ENCODE measurements at regions not wholly inside any gene's neighbourhood (a gene's known extent, or its start where the extent isn't known, plus 50 kb on each side); places are given as distances from the start of the nearest gene placed in this dataset.

DNA sequence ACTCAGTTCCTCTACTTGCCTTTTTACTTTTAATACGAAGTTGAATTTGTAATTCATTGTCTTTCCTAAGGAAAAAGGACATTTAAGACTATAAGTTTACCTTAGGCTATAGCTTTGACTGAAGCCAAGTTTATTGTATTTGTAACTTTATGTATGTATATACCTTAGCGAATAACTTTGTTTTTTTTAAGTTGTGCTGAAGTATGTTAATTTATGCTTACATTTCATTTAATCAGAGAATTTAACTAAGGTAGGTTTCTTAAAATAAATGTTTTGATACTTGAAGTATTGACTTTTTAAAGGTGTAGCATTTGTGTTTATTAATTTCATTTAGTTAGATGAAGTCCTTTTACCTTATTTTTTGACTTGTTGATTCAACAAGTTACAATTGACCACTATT lies 55.2 kb upstream of the TPTE start:
- H3K4me1 Mint-ChIP-seq (ENCODE audit: low read depth): no peaks in the 10 kb centered on the region
- no peak overlapping the region for H3K4me3 Mint-ChIP-seq (ENCODE audit: low read depth)
- DNase-seq (ENCODE audit: low spot score): no peak
- H3K27me3 Mint-ChIP-seq (ENCODE audit: low read depth): no peaks in the 10 kb centered on the region
- intact Hi-C loops (cut with micrococcal nuclease): no loop called here
- H3K27ac Mint-ChIP-seq: no peak overlapping the region
- no peaks in the 10 kb centered on the region for H3K9me3 Mint-ChIP-seq
- H3K36me3 Mint-ChIP-seq (ENCODE audit: low read depth): no peaks in the 10 kb centered on the region

Data from activated T-helper 2 cell treated with anti-CD3 and anti-CD28 coated beads, Interferon-gamma antibody, Interleukin-2, Interleukin-4, amounts not matched to agents 10 μg/mL and 5 μg/mL and 100 μg/mL, durations not matched to agents 14 hours and 24 hours and 36 hours (primary cell).